HEK293 (cell line): ENCODE measurements at regions not wholly inside any gene's neighbourhood (a gene's known extent, or its start where the extent isn't known, plus 50 kb on each side); places are given as distances from the start of the nearest gene placed in this dataset.
A peak's percentile ranks its signal among the peaks of the same experiment; 100 is the strongest.

Source experiments
- CTCF ChIA-PET: fragments of 350-600 bp; formaldehyde crosslinking; extraction: SDS; loops from one replicate; lab custom pipeline; 2021; ENCODE audit warnings: antibody characterized with exemption; lab: Yijun Ruan, JAX
- POLR2A ChIA-PET: fragments of 300-600 bp; formaldehyde crosslinking; extraction: SDS; loops from one replicate; lab custom pipeline; 2020; ENCODE audit warnings: antibody characterized with exemption, inconsistent platforms; lab: Yijun Ruan, JAX
- H3K27ac ChIP-seq: fragments of 200-500 bp; sonication (Bioruptor generic); 2 replicates; pipeline ENCODE4 v1.5.1; 2014; ENCODE audit warnings: low read depth, low read length, control low read depth, inconsistent platforms; ENCODE audit errors: extremely low read depth
- H3K36me3 ChIP-seq, 2 experiments: fragments of 200-500 bp in 1 of 2; sonication (Bioruptor generic) in 1 of 2; 1 replicate in 1 of 2; 2 replicates in 1 of 2; pipeline ENCODE4 v1.5.1; 2014 to 2017; ENCODE audit warnings: inconsistent platforms in 2 of 2, low read length in 2 of 2; ENCODE audit not compliant: control insufficient read depth in 2 of 2, insufficient read depth in 1 of 2
- H3K4me1 ChIP-seq: fragments of 200-500 bp; sonication (Bioruptor generic); 2 replicates; pipeline ENCODE4 v1.5.1; 2014; ENCODE audit warnings: mild to moderate bottlenecking, low read length, inconsistent platforms; ENCODE audit not compliant: control insufficient read depth, insufficient read depth
- H3K4me3 ChIP-seq: 2 replicates; pipeline ENCODE4 v1.5.1; 2011; ENCODE audit warnings: low read depth, mild to moderate bottlenecking, control low read depth, low read length, moderate library complexity
- H3K9me3 ChIP-seq: fragments of 200-500 bp; sonication (Bioruptor generic); 2 replicates; pipeline ENCODE4 v1.5.1; 2014; ENCODE audit warnings: low read depth, low read length, inconsistent platforms; ENCODE audit not compliant: control insufficient read depth, insufficient read depth
- ELK4 ChIP-seq: IDR thresholded peaks from 2 replicates; pipeline ENCODE4 v1.6.1; 2011; ENCODE audit warnings: mild to moderate bottlenecking, low read depth, low read length, borderline replicate concordance
- HIC1 ChIP-seq: fragments of 450-650 bp; formaldehyde crosslinking; IDR thresholded peaks from 2 replicates; pipeline ENCODE4 v1.5.1; 2016; ENCODE audit warnings: missing biosample characterization, missing genetic modification characterization
- TRIM28 ChIP-seq: IDR thresholded peaks from 2 replicates; pipeline ENCODE4 v1.6.1; 2011; ENCODE audit warnings: low read length, control low read depth, borderline replicate concordance
- ZBTB20 ChIP-seq: fragments of 450-650 bp; formaldehyde crosslinking; IDR thresholded peaks from 2 replicates; pipeline ENCODE4 v1.5.1; 2016; ENCODE audit warnings: missing biosample characterization, missing genetic modification characterization
- ZFHX2 ChIP-seq: fragments of 450-650 bp; formaldehyde crosslinking; conservative IDR thresholded peaks from 2 replicates; pipeline ENCODE4 v1.5.1; 2016; ENCODE audit warnings: missing biosample characterization, missing genetic modification characterization
- ZNF169 ChIP-seq: fragments of 450-650 bp; formaldehyde crosslinking; IDR thresholded peaks from 2 replicates; pipeline ENCODE4 v1.5.1; 2016; ENCODE audit warnings: missing biosample characterization, missing genetic modification characterization
- ZNF184 ChIP-seq: fragments of 450-650 bp; IDR thresholded peaks from 2 replicates; pipeline ENCODE4 v1.5.1; 2018; ENCODE audit warnings: missing biosample characterization, mild to moderate bottlenecking, missing genetic modification characterization
- ZNF362 ChIP-seq: fragments of 450-650 bp; formaldehyde crosslinking; IDR thresholded peaks from 2 replicates; pipeline ENCODE4 v1.5.1; 2016; ENCODE audit warnings: missing biosample characterization, missing genetic modification characterization
- ZNF416 ChIP-seq: fragments of 450-650 bp; formaldehyde crosslinking; IDR thresholded peaks from 2 replicates; pipeline ENCODE4 v1.5.1; 2016; ENCODE audit warnings: missing biosample characterization, missing genetic modification characterization
- ZNF548 ChIP-seq: fragments of 450-650 bp; formaldehyde crosslinking; IDR thresholded peaks from 2 replicates; pipeline ENCODE4 v1.5.1; 2016; ENCODE audit warnings: missing biosample characterization, missing genetic modification characterization
- ZNF596 ChIP-seq: fragments of 450-650 bp; IDR thresholded peaks from 2 replicates; pipeline ENCODE4 v1.5.0; 2018; ENCODE audit warnings: missing biosample characterization, mild to moderate bottlenecking, missing genetic modification characterization, moderate library complexity
- ZNF626 ChIP-seq: fragments of 450-650 bp; sonication (Bioruptor Pico); formaldehyde crosslinking; IDR thresholded peaks from 2 replicates; pipeline ENCODE4 v1.5.1; 2018; ENCODE audit warnings: missing biosample characterization, missing genetic modification characterization, inconsistent platforms
- ZNF704 ChIP-seq: fragments of 450-650 bp; formaldehyde crosslinking; IDR thresholded peaks from 2 replicates; pipeline ENCODE4 v1.5.1; 2016; ENCODE audit warnings: missing biosample characterization, missing genetic modification characterization
- ZNF785 ChIP-seq: fragments of 450-650 bp; formaldehyde crosslinking; IDR thresholded peaks from 2 replicates; pipeline ENCODE4 v1.5.1; 2016; ENCODE audit warnings: missing biosample characterization, missing genetic modification characterization
- ZSCAN16 ChIP-seq: fragments of 450-650 bp; formaldehyde crosslinking; IDR thresholded peaks from 2 replicates; pipeline ENCODE4 v1.5.1; 2016; ENCODE audit warnings: missing biosample characterization, missing genetic modification characterization
- ZSCAN23 ChIP-seq: fragments of 450-650 bp; formaldehyde crosslinking; IDR thresholded peaks from 2 replicates; pipeline ENCODE4 v1.5.1; 2016; ENCODE audit warnings: missing biosample characterization, missing genetic modification characterization
- ZSCAN4 ChIP-seq: fragments of 450-650 bp; formaldehyde crosslinking; IDR thresholded peaks from 2 replicates; pipeline ENCODE4 v1.5.1; 2017; ENCODE audit warnings: missing biosample characterization, missing genetic modification characterization

GRCh38 chr3:152656972-152657355 is 178.0 kb upstream of the P2RY1 start:
- Histone ChIP-seq H3K4me1 (no peaks in the 10 kb centered on the region), H3K36me3 (no peaks in the 10 kb centered on the region)
- CTCF ChIA-PET = interaction anchor here (0.7 kb wide), 1 partner anchor 13 kb away, joined by 3 read pairs; no protein-coding TSS in a partner anchor
- TF ChIP-seq TRIM28 (peak; percentile 70; the same call in 1 of the 2 replicates), ZBTB20 (no peak)
- TF ChIP-seq, all 188 proteins: peak for 1
- H3K27ac ChIP-seq = no peak overlapping the region
- H3K4me3 ChIP-seq = no peak overlapping the region
- POLR2A ChIA-PET = no interaction called here
- no peaks in the 10 kb centered on the region for H3K9me3 ChIP-seq

- Histone ChIP-seq H3K4me3 (no peak overlapping the region), H3K27ac (no peak overlapping the region), H3K4me1 (no peaks in the 10 kb centered on the region), H3K36me3 (no peaks in the 10 kb centered on the region), H3K9me3 (no peaks in the 10 kb centered on the region)
- TF ChIP-seq ZNF184 (tag by site-specific recombination) (no peak), HIC1 (tag by site-specific recombination) (no peak), ZNF169 (tag by site-specific recombination) (no peak), ZSCAN4 (tag by site-specific recombination) (no peak), ZNF416 (tag by site-specific recombination) (no peak), ZNF362 (tag by site-specific recombination) (no peak), ZSCAN16 (no peak), ZFHX2 (tag by site-specific recombination) (no peak), ZSCAN23 (tag by site-specific recombination) (no peak)
- POLR2A ChIA-PET = no interaction called here
- CTCF ChIA-PET = interaction anchor here (0.7 kb wide), 1 partner anchor 1829 kb away, joined by 3 read pairs; no protein-coding TSS in a partner anchor
Measured at GRCh38 chr3:152658977-152659720, 175.8 kb upstream of the P2RY1 start.

GRCh38 chr3:152662157-152662556 is 172.8 kb upstream of the P2RY1 start:
- no peaks in the 10 kb centered on the region for H3K9me3 ChIP-seq
- POLR2A ChIA-PET = no interaction called here
- no peak overlapping the region for H3K27ac ChIP-seq
- TF ChIP-seq ZNF704 (tag by site-specific recombination) = no peak
- no peak for TF ChIP-seq ELK4
- no peak for TF ChIP-seq ZNF596 (tag by site-specific recombination)
- TF ChIP-seq ZNF785 (tag by site-specific recombination) = no peak
- TF ChIP-seq ZNF626 (tag by site-specific recombination) = no peak
- TF ChIP-seq ZNF548 = no peak
- H3K4me1 ChIP-seq = no peaks in the 10 kb centered on the region
- no peak overlapping the region for H3K4me3 ChIP-seq
- no peaks in the 10 kb centered on the region for H3K36me3 ChIP-seq
- CTCF ChIA-PET = no interaction called here
